ENCODE measurements at regions not wholly inside any gene's neighbourhood (a gene's known extent, or its start where the extent isn't known, plus 50 kb on each side); places are given as distances from the start of the nearest gene placed in this dataset.

DNA sequence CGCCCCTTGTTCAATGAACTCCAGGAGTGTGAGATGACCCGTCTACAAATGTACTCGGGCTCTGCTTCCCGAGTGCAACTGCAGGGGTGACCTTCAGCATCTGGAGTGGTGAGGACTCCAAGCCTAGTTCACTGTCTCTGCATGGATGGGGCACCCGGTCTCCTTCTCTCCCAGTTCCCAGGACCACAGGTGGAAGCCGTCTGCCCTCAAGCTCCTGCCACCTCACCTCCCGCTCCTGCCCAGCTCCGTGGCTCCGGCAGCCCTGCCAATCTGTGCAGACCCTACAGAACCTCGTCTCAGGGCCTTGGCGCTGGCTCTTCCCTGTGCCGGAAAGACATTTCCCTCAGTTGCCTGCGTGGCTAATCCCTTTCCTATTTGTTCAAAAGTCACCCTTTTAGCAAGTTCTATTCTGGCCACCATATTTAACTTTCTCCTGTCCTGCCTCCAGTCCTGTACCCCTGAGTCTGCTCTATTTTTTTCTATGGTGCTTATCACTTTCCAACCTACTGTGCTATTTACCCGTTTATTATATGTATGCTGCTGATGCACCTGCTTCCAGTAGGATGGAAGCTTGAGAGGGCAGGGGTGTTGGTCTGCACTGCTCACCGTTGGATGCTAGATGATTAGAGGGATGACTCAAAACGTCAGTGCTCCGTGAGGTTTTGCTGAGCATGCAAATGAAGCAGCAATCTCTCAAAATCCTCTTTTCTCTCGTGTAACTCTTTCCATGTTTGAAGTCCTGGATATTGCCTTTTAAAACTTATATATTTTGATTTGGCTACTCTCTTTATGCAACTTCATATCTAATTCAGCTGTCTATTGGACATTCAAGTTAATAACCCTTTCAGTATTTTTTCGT lies 641.4 kb downstream of the ACTR3B start:
- H3K9me3 ChIP-seq (ENCODE audit: control insufficient read depth in 1 of 2, low read length in 2 of 2): no peaks in the 10 kb centered on the region
- no peak overlapping the region for H3K4me3 ChIP-seq (ENCODE audit: low read depth in 1 of 2, low read length in 2 of 2)
- no peaks in the 10 kb centered on the region for H3K36me3 ChIP-seq (ENCODE audit: control insufficient read depth in 1 of 2, insufficient read depth in 2 of 2, low read length in 2 of 2)
- H3K27ac ChIP-seq (ENCODE audit: low read length): no peak overlapping the region
- no peaks in the 10 kb centered on the region for H3K4me1 ChIP-seq (ENCODE audit: control insufficient read depth in 1 of 2, insufficient read depth in 2 of 2, low read length in 2 of 2)
- H3K27me3 ChIP-seq (ENCODE audit: low read depth, low read length): no peaks in the 10 kb centered on the region

DNA sequence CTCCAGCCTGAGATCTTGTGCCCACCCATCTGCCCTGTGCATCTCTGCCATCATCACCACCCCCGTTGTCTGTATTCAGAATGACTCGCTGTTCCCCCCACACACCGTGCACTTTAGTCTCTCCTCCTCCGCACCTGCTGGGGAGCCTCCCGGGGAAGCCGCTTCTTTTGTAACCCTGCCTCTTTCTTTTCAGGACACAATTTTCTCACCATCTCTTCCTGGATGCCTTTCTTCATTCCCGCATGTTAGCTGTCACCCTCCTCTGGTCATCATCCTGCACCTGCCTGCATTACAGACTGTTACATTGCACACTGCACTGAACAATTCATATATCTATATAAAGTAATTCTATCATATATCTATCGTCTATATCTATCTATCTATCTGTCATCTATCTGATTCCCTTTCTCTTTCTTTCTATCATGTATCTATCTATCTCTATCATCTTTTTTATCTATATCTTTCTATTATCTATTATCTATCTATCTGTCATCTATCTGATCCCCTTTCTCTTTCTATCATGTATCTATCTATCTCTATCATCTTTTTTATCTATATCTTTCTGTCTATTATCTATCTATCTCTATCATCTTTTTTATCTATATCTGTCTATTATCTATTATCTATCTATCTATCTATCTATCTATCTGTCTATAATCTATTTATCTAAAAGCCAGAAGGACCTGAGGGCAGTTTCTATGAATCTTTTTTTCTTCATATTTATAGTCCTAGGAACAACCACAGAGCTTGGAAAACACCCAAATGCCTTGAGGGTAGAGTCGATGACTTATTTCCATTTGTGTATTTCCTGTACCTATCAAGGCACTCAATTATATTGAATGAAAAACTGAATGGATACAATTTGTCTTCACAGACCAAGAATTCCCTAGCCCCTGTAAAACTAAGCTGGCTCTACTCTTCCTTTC lies 642.5 kb downstream of the ACTR3B start:
- H3K4me3 ChIP-seq (ENCODE audit: low read depth in 1 of 2, low read length in 2 of 2): no peak overlapping the region
- H3K4me1 ChIP-seq (ENCODE audit: control insufficient read depth in 1 of 2, insufficient read depth in 2 of 2, low read length in 2 of 2): no peaks in the 10 kb centered on the region
- H3K36me3 ChIP-seq (ENCODE audit: control insufficient read depth in 1 of 2, insufficient read depth in 2 of 2, low read length in 2 of 2): no peaks in the 10 kb centered on the region
- no peaks in the 10 kb centered on the region for H3K27me3 ChIP-seq (ENCODE audit: low read depth, low read length)
- no peaks in the 10 kb centered on the region for H3K9me3 ChIP-seq (ENCODE audit: control insufficient read depth in 1 of 2, low read length in 2 of 2)
- H3K27ac ChIP-seq (ENCODE audit: low read length): no peak overlapping the region

DNA sequence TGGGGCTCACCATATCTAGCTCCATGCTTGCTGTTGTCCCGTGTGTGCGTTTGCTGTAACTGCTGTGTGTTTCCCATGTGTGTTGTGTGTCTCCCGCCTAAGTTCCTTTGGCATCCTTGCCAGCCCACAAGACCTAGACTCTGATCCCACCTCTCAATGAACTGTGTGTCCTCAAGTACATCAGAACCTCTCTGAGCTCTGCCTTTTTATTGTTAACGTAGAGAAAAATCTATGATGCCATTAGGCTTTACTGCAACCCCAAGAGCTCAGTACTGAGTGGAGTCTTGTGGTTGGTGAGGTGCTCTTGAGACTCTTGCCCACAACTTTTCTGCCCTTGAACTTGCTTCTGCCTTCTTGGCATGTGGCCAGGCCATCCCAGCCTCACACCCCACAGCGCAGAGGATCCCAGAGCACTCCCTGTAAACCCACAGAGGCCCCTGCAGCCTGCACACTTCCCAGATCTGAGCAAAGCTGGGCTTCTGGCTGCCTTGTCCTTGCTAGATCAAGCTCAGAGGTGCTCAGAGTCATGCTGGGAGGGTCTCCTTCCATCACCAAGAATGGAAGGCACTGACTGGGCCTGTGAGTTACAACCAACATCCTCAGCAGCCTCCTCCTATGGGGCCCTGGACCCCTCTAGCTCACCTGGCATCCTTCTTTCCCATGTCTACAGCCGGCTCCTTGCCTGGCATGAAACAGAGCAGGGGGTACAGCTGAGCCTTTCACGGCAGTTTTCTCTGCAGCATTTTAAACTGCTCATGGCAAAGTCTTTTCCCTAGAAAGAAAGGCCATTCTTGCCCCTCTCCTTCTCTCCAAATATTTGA lies 643.4 kb downstream of the ACTR3B start:
- Histone ChIP-seq H3K4me3 (ENCODE audit: low read depth in 1 of 2, low read length in 2 of 2) (no peak overlapping the region), H3K4me1 (ENCODE audit: control insufficient read depth in 1 of 2, insufficient read depth in 2 of 2, low read length in 2 of 2) (no peaks in the 10 kb centered on the region), H3K27me3 (ENCODE audit: low read depth, low read length) (no peaks in the 10 kb centered on the region), H3K9me3 (ENCODE audit: control insufficient read depth in 1 of 2, low read length in 2 of 2) (no peaks in the 10 kb centered on the region), H3K27ac (ENCODE audit: low read length) (no peak overlapping the region), H3K36me3 (ENCODE audit: control insufficient read depth in 1 of 2, insufficient read depth in 2 of 2, low read length in 2 of 2) (no peaks in the 10 kb centered on the region)

DNA sequence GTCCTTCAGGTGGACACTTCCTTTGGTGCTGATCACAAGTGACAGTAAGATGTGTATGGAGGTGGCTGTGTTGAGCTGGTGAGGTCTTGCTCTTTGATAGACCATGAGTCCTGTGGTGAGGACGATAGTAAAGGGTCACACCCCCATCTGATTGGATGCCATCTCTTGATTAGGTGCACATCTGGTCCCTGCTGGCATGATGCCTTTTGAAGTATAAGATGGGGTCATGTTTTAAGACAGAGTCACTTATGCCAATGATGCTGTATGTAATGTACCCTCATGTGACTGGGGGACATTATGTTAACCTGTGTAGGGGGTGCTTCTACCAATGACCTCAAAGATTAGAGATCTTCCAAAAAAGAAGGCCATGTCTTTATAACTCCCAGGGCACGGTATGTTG lies 644.6 kb downstream of the ACTR3B start:
- peaks cover 0 to 3% of the 10 kb centered on the region in 2 donors for H3K9me3 ChIP-seq (ENCODE audit: control insufficient read depth in 1 of 2, low read length in 2 of 2)
- H3K36me3 ChIP-seq (ENCODE audit: control insufficient read depth in 1 of 2, insufficient read depth in 2 of 2, low read length in 2 of 2): no peaks in the 10 kb centered on the region
- H3K4me1 ChIP-seq (ENCODE audit: control insufficient read depth in 1 of 2, insufficient read depth in 2 of 2, low read length in 2 of 2): no peaks in the 10 kb centered on the region
- no peak overlapping the region for H3K27ac ChIP-seq (ENCODE audit: low read length)
- no peaks in the 10 kb centered on the region for H3K27me3 ChIP-seq (ENCODE audit: low read depth, low read length)
- no peak overlapping the region for H3K4me3 ChIP-seq (ENCODE audit: low read depth in 1 of 2, low read length in 2 of 2)

DNA sequence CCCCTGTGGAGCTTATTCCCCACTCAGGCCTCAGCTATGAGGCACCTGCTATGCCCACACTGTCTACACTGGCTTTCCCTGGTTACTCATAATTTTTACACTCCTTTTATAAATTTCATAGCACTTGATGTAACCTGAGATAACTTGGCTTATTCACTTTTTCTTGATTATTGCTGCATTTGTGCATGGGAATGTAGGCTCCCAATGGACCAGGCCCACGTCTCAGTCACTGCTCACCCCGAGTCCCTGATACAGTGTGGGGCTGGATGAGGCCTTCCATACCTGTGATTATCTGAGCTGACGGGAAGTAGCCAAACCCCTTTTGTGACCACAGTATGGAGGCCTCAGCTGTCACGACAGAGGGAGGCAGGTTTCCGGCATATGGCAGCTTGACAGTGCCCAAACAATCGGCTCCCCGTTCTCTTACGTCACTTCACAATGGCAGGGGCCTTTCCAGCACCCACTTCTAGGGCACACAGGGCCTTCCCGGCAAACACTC lies 645.3 kb downstream of the ACTR3B start:
- no peak overlapping the region for H3K4me3 ChIP-seq (ENCODE audit: low read depth in 1 of 2, low read length in 2 of 2)
- H3K9me3 ChIP-seq (ENCODE audit: control insufficient read depth in 1 of 2, low read length in 2 of 2): peaks cover 0 to 3% of the 10 kb centered on the region in 2 donors
- H3K4me1 ChIP-seq (ENCODE audit: control insufficient read depth in 1 of 2, insufficient read depth in 2 of 2, low read length in 2 of 2): no peaks in the 10 kb centered on the region

DNA sequence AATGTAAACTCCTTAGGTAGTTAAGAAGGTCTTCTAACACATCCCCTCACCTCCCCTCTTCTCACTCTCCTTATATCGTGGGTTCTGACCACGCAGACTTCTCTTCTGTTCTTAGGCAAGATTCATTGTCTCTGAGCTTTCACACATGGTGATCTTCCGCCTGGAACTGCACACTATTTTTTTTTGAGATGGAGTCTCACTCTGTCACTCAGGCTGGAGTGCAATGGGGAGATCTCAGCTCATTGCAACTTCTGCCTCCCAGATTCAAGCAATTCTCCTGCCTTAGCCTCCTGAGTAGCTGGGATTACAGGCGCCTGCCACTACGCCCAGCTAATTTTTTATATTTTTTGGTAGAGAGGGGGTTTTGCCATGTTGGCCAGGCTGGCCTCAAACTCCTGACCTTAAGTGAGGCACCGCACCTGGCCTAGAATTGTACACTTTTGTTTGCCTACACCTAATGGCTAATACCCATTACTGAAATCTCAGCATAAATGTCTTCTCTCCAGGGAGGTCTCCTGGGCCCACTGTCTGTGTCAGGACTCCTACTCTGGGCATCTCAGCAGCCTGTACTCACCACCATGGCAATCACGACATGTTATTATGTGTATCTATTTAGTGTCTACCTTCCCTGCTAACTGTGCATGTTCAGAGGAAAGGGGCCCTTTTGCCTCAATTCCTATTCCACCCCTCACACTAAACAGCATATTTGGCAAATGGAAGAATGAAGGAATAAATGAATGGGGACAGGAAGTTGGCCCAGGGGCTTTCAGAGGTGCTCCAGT lies 646.3 kb upstream of the DPP6 start:
- Histone ChIP-seq H3K9me3 (ENCODE audit: control insufficient read depth in 1 of 2, low read length in 2 of 2) (peaks cover 0 to 3% of the 10 kb centered on the region in 2 donors), H3K4me1 (ENCODE audit: control insufficient read depth in 1 of 2, insufficient read depth in 2 of 2, low read length in 2 of 2) (no peaks in the 10 kb centered on the region), H3K27ac (ENCODE audit: low read length) (no peak overlapping the region), H3K36me3 (ENCODE audit: control insufficient read depth in 1 of 2, insufficient read depth in 2 of 2, low read length in 2 of 2) (no peaks in the 10 kb centered on the region), H3K4me3 (ENCODE audit: low read depth in 1 of 2, low read length in 2 of 2) (no peak overlapping the region), H3K27me3 (ENCODE audit: low read depth, low read length) (no peaks in the 10 kb centered on the region)

More for the DNA sequence above, 645.3 kb downstream of the ACTR3B start:
- Histone ChIP-seq H3K27ac (ENCODE audit: low read length) (no peak overlapping the region), H3K36me3 (ENCODE audit: control insufficient read depth in 1 of 2, insufficient read depth in 2 of 2, low read length in 2 of 2) (no peaks in the 10 kb centered on the region), H3K27me3 (ENCODE audit: low read depth, low read length) (no peaks in the 10 kb centered on the region)

DNA sequence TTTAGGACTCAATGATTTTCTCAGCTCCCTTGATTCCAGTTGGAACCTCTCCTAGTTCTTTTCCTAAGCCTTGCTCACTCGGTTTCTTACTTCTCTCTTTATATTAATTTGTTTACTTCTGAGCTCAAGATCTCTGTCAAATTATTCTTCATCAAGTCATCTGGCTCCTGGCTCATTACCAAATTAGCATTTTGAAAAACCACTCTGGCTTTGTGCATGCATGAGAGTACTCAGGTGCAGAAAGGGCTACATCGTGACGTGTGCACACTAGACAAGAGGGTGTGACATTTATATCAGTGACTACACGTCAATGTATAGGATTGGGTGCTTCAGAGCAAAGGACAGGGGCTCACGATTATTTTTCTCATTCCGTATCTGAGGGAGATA lies 645.7 kb upstream of the DPP6 start:
- Histone ChIP-seq H3K4me1 (ENCODE audit: control insufficient read depth in 1 of 2, insufficient read depth in 2 of 2, low read length in 2 of 2) (no peaks in the 10 kb centered on the region), H3K27ac (ENCODE audit: low read length) (no peak overlapping the region), H3K4me3 (ENCODE audit: low read depth in 1 of 2, low read length in 2 of 2) (no peak overlapping the region), H3K27me3 (ENCODE audit: low read depth, low read length) (no peaks in the 10 kb centered on the region), H3K9me3 (ENCODE audit: control insufficient read depth in 1 of 2, low read length in 2 of 2) (peaks cover 0 to 3% of the 10 kb centered on the region in 2 donors), H3K36me3 (ENCODE audit: control insufficient read depth in 1 of 2, insufficient read depth in 2 of 2, low read length in 2 of 2) (no peaks in the 10 kb centered on the region)

DNA sequence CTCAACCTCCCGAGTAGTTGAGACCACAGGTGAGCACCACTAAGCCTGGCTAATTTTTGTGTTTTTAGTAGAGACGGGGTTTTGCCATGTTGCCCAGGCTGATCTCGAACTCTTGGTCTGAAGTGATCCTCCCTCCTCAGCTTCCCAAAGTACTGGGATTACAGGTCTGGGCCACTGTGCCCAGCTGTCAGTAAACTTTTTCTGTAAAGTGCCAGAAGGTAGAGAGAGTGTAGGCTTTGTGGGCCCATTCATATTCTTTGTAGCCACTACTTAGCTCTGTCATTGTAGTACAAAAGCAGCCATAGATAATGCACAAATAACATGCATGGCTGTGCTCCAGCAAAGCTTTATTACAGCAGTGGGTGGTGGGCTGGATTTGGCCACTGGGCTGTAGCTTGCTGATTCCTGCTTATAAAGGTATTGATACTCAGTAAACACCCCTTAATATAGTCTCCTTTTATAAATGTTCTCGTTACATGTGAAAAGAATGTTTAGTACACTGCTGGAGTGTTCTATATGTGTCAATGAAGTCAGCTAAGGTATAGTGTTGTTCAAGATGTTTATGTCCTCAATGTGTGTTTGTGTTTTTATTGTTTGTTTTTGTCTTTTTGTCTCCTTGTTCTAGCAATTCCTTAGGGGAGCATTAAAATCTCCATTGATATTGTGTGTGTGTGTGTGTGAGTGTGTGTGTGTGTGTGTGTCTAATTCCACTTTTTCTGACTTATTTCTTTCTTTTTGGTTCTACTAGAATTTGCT lies 644.7 kb upstream of the DPP6 start:
- H3K9me3 ChIP-seq (ENCODE audit: control insufficient read depth in 1 of 2, low read length in 2 of 2): peaks cover 0 to 3% of the 10 kb centered on the region in 2 donors
- H3K4me3 ChIP-seq (ENCODE audit: low read depth in 1 of 2, low read length in 2 of 2): no peak overlapping the region
- H3K4me1 ChIP-seq (ENCODE audit: control insufficient read depth in 1 of 2, insufficient read depth in 2 of 2, low read length in 2 of 2): no peaks in the 10 kb centered on the region
- no peak overlapping the region for H3K27ac ChIP-seq (ENCODE audit: low read length)
- no peaks in the 10 kb centered on the region for H3K36me3 ChIP-seq (ENCODE audit: control insufficient read depth in 1 of 2, insufficient read depth in 2 of 2, low read length in 2 of 2)
- no peaks in the 10 kb centered on the region for H3K27me3 ChIP-seq (ENCODE audit: low read depth, low read length)

DNA sequence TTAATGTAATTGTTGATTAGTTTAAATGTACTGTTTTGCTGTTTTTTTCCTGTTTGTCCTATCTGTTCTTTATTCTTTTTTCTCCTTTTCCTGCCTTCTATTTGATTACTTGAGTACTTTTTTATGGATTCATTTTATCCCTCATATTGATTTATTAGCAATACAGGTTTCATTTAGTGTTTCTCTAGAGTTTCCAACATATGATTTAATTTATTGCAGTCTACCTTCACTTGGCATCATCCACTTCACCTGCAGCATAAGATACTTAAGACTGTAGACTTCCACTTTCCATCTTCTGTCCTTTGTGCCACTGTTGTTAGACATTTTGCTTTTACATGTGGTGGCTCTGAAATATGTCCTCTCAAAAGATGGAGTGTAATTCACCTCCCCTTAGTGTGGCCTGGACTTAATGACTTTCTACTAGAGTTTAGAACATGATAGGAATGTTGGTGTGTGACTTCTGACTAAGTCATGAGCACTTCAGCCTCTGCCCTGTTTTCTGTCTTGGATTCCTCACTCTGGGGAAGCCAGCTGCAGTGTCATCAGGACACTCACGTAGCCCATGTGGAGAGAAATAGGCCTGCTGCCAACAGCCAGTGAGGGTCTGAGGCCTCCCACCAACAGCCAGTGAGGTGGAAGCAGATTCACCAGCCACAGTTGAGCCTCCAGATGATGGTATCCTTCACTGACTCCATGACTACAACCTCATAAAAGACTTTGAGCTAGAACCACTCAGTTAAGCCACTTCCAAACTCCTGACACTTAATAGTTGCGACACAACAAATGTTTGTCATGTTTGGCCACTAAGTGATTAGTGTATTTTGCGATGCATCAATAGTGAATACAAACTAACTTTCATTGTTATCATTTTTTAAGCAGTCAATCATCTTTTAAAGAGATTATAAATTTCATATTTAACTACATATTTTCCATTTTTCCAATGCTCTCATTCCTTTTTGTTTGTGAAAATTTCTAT lies 643.5 kb upstream of the DPP6 start:
- Histone ChIP-seq H3K27ac (ENCODE audit: low read length) (no peak overlapping the region), H3K27me3 (ENCODE audit: low read depth, low read length) (no peaks in the 10 kb centered on the region), H3K36me3 (ENCODE audit: control insufficient read depth in 1 of 2, insufficient read depth in 2 of 2, low read length in 2 of 2) (no peaks in the 10 kb centered on the region), H3K4me1 (ENCODE audit: control insufficient read depth in 1 of 2, insufficient read depth in 2 of 2, low read length in 2 of 2) (no peaks in the 10 kb centered on the region), H3K9me3 (ENCODE audit: control insufficient read depth in 1 of 2, low read length in 2 of 2) (peaks cover 0 to 3% of the 10 kb centered on the region in 2 donors), H3K4me3 (ENCODE audit: low read depth in 1 of 2, low read length in 2 of 2) (no peak overlapping the region)

All from muscle layer of duodenum (tissue), 2 donors.